ENCODE measurements at regions not wholly inside any gene's neighbourhood (a gene's known extent, or its start where the extent isn't known, plus 50 kb on each side); places are given as distances from the start of the nearest gene placed in this dataset.

DNA sequence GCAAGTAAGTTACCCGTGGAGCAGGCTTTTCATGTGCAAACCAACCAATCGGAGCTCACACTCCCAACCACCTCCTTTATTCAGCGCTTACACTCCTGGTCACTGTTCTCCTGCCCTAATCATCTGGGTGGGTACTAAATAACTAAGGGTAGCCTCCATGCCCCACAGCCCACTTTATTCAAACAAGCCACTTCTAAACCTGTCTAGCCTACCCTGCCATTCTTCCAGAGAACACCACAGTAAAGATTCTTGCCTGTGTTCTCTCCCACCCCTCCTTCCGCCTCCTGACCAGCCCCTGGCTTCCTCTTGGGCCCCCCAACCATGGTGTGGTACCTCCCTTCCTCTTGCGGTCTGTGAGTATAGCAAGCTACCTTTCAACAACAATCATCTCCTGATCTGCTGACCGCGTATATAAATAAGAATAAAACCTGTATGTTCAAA, 581.9 kb downstream of the VRK1 start:
- intact Hi-C loops (cut with micrococcal nuclease): no loop called here
- POLR2A ChIA-PET: no interaction called here
- Mint-ChIP-seq H3K9me3 (no peaks in the 10 kb centered on the region), H3K4me3 (no peak overlapping the region), H3K27me3 (no peaks in the 10 kb centered on the region), H3K27ac (no peak overlapping the region), H3K36me3 (ENCODE audit: low read depth) (no peaks in the 10 kb centered on the region), H3K4me1 (no peaks in the 10 kb centered on the region)
- CTCF ChIA-PET: no interaction called here
- DNase-seq (no peak), ATAC-seq (ENCODE audit: low read depth) (no peak)
- TF ChIP-seq, protein P1, sequence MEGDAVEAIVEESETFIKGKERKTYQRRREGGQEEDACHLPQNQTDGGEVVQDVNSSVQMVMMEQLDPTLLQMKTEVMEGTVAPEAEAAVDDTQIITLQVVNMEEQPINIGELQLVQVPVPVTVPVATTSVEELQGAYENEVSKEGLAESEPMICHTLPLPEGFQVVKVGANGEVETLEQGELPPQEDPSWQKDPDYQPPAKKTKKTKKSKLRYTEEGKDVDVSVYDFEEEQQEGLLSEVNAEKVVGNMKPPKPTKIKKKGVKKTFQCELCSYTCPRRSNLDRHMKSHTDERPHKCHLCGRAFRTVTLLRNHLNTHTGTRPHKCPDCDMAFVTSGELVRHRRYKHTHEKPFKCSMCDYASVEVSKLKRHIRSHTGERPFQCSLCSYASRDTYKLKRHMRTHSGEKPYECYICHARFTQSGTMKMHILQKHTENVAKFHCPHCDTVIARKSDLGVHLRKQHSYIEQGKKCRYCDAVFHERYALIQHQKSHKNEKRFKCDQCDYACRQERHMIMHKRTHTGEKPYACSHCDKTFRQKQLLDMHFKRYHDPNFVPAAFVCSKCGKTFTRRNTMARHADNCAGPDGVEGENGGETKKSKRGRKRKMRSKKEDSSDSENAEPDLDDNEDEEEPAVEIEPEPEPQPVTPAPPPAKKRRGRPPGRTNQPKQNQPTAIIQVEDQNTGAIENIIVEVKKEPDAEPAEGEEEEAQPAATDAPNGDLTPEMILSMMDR (IDR thresholded peaks at IDR 0.05): no peak

DNA sequence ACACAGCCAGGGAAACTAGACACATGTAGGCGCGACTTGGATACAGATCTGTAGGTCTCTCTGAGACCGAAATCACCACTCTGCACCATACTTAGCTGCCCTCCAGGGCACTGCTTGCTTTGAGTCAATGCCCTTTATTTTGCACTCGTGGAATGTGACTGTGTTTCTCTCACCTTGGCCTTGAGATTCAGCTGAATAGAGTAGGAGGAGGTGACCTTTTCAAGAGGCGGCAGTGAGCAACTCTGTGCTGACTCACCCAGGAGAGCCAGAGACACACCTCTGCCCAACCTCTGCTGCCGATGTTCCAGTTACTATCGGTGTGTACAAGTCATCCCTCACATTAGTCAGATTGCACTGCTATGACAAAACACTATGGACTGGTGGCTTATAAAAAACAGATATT, 583.4 kb downstream of the VRK1 start:
- ChIA-PET POLR2A (no interaction called here), CTCF (no interaction called here)
- no peaks in the 10 kb centered on the region for H3K4me1 Mint-ChIP-seq
- intact Hi-C loops (cut with micrococcal nuclease): no loop called here
- no peak for DNase-seq
- no peak overlapping the region for H3K4me3 Mint-ChIP-seq
- no peaks in the 10 kb centered on the region for H3K36me3 Mint-ChIP-seq (ENCODE audit: low read depth)
- H3K9me3 Mint-ChIP-seq: no peaks in the 10 kb centered on the region
- no peak for ATAC-seq (ENCODE audit: low read depth)
- H3K27ac Mint-ChIP-seq: no peak overlapping the region
- no peaks in the 10 kb centered on the region for H3K27me3 Mint-ChIP-seq
- TF ChIP-seq, protein P1 (IDR thresholded peaks at IDR 0.05): no peak

DNA sequence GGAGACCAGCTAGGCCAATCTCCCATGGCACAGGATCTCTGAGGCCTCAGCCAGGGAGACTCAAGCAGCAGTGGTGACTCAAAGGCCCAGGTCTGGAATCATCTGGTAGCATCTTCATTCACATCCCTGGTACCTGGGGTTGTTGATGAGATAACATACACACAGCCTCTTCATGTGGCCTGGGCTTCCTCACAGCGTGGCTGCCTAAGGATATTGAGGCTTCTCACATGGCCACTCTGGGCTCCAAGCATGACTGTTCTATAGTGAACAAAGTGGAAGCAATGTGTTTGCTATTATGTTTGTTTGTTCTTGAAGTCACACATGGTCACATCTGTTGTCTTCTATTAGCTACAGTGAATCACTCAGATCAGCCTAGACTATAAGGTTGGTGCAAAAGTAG, 584.1 kb downstream of the VRK1 start:
- TF ChIP-seq, protein P1 (IDR thresholded peaks at IDR 0.05): no peak
- Mint-ChIP-seq H3K4me1 (no peaks in the 10 kb centered on the region), H3K9me3 (no peaks in the 10 kb centered on the region), H3K27me3 (no peaks in the 10 kb centered on the region), H3K36me3 (ENCODE audit: low read depth) (no peaks in the 10 kb centered on the region), H3K4me3 (no peak overlapping the region), H3K27ac (no peak overlapping the region)
- ChIA-PET POLR2A (no interaction called here), CTCF (no interaction called here)
- no peak for DNase-seq
- intact Hi-C loops (cut with micrococcal nuclease): no loop called here
- no peak for ATAC-seq (ENCODE audit: low read depth)

DNA sequence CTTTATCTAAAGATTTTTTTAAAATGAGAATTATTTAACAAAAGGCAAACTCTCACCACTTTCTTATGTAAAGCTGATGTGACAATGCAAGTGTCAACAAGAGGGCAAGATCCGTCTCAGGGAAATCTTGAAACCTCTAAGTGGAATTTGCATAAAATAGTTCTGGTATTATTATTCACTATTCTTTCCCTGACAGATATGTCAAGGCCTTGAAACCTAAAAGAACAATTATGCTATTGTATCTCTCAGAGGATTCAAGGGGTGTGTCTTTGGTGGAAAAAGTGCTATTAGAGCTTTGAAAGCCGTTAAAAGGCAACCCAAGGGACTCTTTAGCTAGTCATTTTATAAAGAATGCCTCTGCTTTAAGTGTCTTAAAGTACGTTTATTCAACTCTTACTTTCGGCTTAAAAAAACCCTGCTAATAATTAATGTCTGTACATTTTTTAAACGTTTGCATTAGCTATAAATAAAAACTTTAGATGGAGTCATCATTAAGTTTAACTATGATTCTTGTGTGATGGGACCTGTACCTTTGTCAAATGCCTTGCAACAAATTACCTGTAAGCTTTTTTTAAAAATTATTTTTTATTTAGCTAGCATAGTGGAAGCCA, 585.5 kb downstream of the VRK1 start:
- ATAC-seq (ENCODE audit: low read depth): no peak
- H3K36me3 Mint-ChIP-seq (ENCODE audit: low read depth): no peaks in the 10 kb centered on the region
- H3K4me3 Mint-ChIP-seq: no peak overlapping the region
- no peaks in the 10 kb centered on the region for H3K27me3 Mint-ChIP-seq
- intact Hi-C loops (cut with micrococcal nuclease): no loop called here
- H3K9me3 Mint-ChIP-seq: no peaks in the 10 kb centered on the region
- no peaks in the 10 kb centered on the region for H3K4me1 Mint-ChIP-seq
- H3K27ac Mint-ChIP-seq: no peak overlapping the region
- ChIA-PET POLR2A (no interaction called here), CTCF (no interaction called here)
- DNase-seq: no peak
- TF ChIP-seq, protein P1 (IDR thresholded peaks at IDR 0.05): no peak

DNA sequence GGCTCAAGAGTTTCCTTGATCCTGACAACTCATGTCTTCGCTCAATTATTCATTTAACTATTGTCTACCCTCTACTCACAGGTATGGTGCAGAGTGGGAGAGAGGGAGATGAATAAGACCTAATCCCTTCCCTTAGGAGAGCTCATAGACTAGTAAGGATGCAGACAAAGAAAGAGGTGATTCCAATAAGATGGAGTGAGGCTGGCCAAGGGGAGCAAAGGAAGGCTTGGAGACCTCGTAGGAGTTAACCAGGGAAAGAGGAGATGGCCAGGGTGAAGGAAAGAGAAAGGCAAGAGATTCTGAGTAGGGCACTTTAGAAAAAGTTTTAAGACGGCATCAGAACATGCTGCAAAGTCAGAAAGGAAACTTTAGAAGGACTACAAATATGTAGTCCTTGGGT, 588.5 kb downstream of the VRK1 start:
- POLR2A ChIA-PET: no interaction called here
- TF ChIP-seq, protein P1 (IDR thresholded peaks at IDR 0.05): no peak
- H3K4me1 Mint-ChIP-seq: no peaks in the 10 kb centered on the region
- H3K36me3 Mint-ChIP-seq (ENCODE audit: low read depth): no peaks in the 10 kb centered on the region
- H3K27me3 Mint-ChIP-seq: no peaks in the 10 kb centered on the region
- no peak overlapping the region for H3K4me3 Mint-ChIP-seq
- DNase-seq (no peak), ATAC-seq (ENCODE audit: low read depth) (no peak)
- CTCF ChIA-PET: no interaction called here
- H3K27ac Mint-ChIP-seq: no peak overlapping the region
- no peaks in the 10 kb centered on the region for H3K9me3 Mint-ChIP-seq
- intact Hi-C loops (cut with micrococcal nuclease): no loop called here

Data from activated B cell treated with CpG ODN at 0.5 μM for 24 hours (primary cell).